WTC11 (cell line): ENCODE measurements at regions not wholly inside any gene's neighbourhood (a gene's known extent, or its start where the extent isn't known, plus 50 kb on each side); places are given as distances from the start of the nearest gene placed in this dataset.

ENCODE experiments used
- AFF4 ChIP-seq: sonication (generic); formaldehyde crosslinking; IDR thresholded peaks from 2 replicates; pipeline ENCODE4 v1.8.1; 2023; ENCODE audit warnings: mild to moderate bottlenecking, missing genetic modification reagents, borderline replicate concordance
- CBFB ChIP-seq: sonication (generic); formaldehyde crosslinking; IDR thresholded peaks from 2 replicates; pipeline ENCODE4 v1.8.1; 2022; ENCODE audit warnings: mild to moderate bottlenecking, low read depth, missing genetic modification reagents
- CTCF ChIP-seq: fragments of 200-600 bp; IDR thresholded peaks from 2 replicates; pipeline ENCODE4 v1.8.0; 2022; ENCODE audit warnings: antibody characterized with exemption
- MYBL2 ChIP-seq: sonication (generic); formaldehyde crosslinking; IDR thresholded peaks from 2 replicates; pipeline ENCODE4 v1.8.1; 2023; ENCODE audit warnings: mild to moderate bottlenecking, moderate library complexity, missing genetic modification reagents
- RORB ChIP-seq: fragments of 250-450 bp; sonication (Bioruptor Pico); IDR thresholded peaks from 2 replicates; pipeline ENCODE4 v1.9.0; 2021; ENCODE audit warnings: mild to moderate bottlenecking

GRCh38 chr2:217599906-217600305 is 402.9 kb downstream of the TNS1 start:
- TF ChIP-seq MYBL2 (no peak), CTCF (no peak), RORB (CRISPR knock-in tag) (no peak), CBFB (CRISPR knock-in tag) (no peak), AFF4 (CRISPR knock-in tag) (no peak)
